ENCODE measurements at regions not wholly inside any gene's neighbourhood (a gene's known extent, or its start where the extent isn't known, plus 50 kb on each side); places are given as distances from the start of the nearest gene placed in this dataset.

DNA sequence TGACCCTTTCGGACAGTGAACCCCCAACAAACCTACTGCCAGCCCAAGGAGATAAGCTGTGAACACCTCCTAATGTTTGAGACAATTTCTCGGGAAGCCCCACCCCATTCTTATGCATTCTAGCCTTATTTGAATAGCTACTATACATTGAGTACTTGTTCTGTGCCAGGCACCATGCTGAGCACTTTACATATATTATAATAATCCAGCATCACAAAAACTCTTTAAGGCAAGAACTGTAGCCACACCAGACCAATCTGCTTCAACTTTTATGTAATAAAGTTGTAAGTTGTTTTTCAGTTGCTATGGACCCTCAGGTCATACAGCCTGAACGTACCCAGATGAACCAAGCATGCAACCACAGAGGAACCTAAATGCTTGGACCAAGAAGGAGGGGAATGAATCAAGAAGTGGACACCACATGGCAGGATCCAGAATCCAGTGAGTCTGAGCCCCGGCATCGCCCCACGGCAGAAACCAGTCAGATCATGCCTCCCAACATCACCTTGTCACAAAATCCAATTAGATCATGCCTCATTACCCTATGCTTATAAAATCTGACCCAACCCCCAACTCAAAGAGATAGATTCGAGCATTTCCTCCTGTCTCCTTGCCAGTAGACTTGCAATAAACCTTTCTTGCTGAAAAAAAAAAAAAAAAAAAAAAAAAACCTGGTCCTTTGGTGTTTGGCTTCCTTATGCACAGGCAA is 225.0 kb downstream of the QDPR start:
- TF ChIP-seq POLR2AphosphoS5 (IDR thresholded peaks at IDR 0.05; ENCODE audit: low read depth, low read length) (no peak), POLR2A (IDR thresholded peaks at IDR 0.05; ENCODE audit: low read depth, low read length) (no peak)

Data from GM12892 (cell line).